HCT116 (cell line): ENCODE measurements at regions not wholly inside any gene's neighbourhood (a gene's known extent, or its start where the extent isn't known, plus 50 kb on each side); places are given as distances from the start of the nearest gene placed in this dataset.

Source experiments
- CTCF ChIP-seq, 3 experiments: fragments of 200-600 bp in 1 of 3; sonication (generic) in 1 of 3; IDR thresholded peaks in 2 of 3; conservative IDR thresholded peaks in 1 of 3; 2 replicates each; pipeline ENCODE4 v1.5.1; 2012 to 2017; ENCODE audit warnings: low read depth in 2 of 3, low read length in 2 of 3, antibody characterized with exemption in 1 of 3, borderline replicate concordance in 1 of 3, control low read depth in 1 of 3, mild to moderate bottlenecking in 1 of 3, mixed read lengths in 1 of 3, mixed run types in 1 of 3, moderate library complexity in 1 of 3; ENCODE audit not compliant: insufficient read depth in 1 of 3
- ELF1 ChIP-seq: IDR thresholded peaks from 2 replicates; pipeline ENCODE4 v1.6.1; 2012; ENCODE audit warnings: low read depth, borderline replicate concordance
- EZH2 ChIP-seq: fragments of 200-600 bp; sonication (generic); IDR thresholded peaks from 2 replicates; pipeline ENCODE4 v1.6.1; 2017; ENCODE audit warnings: antibody characterized with exemption, mixed run types
- JUND ChIP-seq: IDR thresholded peaks from 2 replicates; pipeline ENCODE4 v1.6.1; 2012
- MAX ChIP-seq: IDR thresholded peaks from 2 replicates; pipeline ENCODE4 v1.6.1; 2012
- POLR2A ChIP-seq: IDR thresholded peaks from 2 replicates; pipeline ENCODE4 v1.7.0; 2011; ENCODE audit warnings: borderline replicate concordance; ENCODE audit not compliant: insufficient read depth, insufficient read length; ENCODE audit errors: extremely low read depth
- POLR2AphosphoS5 ChIP-seq: IDR thresholded peaks from 2 replicates; pipeline ENCODE4 v1.6.1; 2011; ENCODE audit warnings: mild to moderate bottlenecking, low read depth, low read length, moderate library complexity
- RAD21 ChIP-seq: IDR thresholded peaks from 2 replicates; pipeline ENCODE4 v1.6.1; 2012; ENCODE audit warnings: low read depth, mild to moderate bottlenecking
- TF ChIP-seq, protein P1 (sequence below): IDR thresholded peaks from 2 replicates; pipeline ENCODE4 v1.6.1; 2011; ENCODE audit warnings: mild to moderate bottlenecking, low read length, moderate library complexity; ENCODE audit not compliant: insufficient replicate concordance; ENCODE audit errors: extremely low read depth
- TF ChIP-seq, protein P2 (sequence below): IDR thresholded peaks from 2 replicates; pipeline ENCODE4 v1.6.1; 2012; ENCODE audit warnings: low read depth

DNA sequence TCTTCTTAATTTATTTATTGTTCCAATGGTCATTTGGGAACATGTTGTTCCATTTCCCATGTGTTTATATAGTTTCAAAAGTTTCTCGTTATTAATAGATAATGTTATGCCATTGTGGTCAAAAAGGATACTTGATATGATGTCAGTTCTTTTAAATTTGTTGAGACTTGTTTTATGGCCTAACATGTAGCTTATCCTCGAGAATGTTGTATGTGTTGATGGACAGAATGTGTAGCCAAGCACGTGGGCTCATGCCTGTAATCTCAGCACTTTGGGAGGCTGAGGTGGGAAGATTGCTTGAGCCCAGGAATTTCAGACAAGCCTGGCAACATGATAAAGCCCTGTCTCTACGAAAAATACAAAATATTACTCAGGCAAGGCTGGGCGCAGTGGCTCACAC lies 168.5 kb upstream of the USP38 start:
- TF ChIP-seq CTCF (IDR thresholded peaks at IDR 0.05 in 2 of 3, conservative IDR thresholded peaks at IDR 0.05 in 1 of 3; ENCODE audit: borderline replicate concordance in 1 of 3, insufficient read depth in 1 of 3, low read depth in 2 of 3, low read length in 2 of 3): no peak
- no peak for TF ChIP-seq POLR2A
- TF ChIP-seq MAX: no peak
- no peak for TF ChIP-seq EZH2
- TF ChIP-seq, protein P1, sequence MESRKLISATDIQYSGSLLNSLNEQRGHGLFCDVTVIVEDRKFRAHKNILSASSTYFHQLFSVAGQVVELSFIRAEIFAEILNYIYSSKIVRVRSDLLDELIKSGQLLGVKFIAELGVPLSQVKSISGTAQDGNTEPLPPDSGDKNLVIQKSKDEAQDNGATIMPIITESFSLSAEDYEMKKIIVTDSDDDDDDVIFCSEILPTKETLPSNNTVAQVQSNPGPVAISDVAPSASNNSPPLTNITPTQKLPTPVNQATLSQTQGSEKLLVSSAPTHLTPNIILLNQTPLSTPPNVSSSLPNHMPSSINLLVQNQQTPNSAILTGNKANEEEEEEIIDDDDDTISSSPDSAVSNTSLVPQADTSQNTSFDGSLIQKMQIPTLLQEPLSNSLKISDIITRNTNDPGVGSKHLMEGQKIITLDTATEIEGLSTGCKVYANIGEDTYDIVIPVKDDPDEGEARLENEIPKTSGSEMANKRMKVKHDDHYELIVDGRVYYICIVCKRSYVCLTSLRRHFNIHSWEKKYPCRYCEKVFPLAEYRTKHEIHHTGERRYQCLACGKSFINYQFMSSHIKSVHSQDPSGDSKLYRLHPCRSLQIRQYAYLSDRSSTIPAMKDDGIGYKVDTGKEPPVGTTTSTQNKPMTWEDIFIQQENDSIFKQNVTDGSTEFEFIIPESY: no peak
- TF ChIP-seq, protein P2, sequence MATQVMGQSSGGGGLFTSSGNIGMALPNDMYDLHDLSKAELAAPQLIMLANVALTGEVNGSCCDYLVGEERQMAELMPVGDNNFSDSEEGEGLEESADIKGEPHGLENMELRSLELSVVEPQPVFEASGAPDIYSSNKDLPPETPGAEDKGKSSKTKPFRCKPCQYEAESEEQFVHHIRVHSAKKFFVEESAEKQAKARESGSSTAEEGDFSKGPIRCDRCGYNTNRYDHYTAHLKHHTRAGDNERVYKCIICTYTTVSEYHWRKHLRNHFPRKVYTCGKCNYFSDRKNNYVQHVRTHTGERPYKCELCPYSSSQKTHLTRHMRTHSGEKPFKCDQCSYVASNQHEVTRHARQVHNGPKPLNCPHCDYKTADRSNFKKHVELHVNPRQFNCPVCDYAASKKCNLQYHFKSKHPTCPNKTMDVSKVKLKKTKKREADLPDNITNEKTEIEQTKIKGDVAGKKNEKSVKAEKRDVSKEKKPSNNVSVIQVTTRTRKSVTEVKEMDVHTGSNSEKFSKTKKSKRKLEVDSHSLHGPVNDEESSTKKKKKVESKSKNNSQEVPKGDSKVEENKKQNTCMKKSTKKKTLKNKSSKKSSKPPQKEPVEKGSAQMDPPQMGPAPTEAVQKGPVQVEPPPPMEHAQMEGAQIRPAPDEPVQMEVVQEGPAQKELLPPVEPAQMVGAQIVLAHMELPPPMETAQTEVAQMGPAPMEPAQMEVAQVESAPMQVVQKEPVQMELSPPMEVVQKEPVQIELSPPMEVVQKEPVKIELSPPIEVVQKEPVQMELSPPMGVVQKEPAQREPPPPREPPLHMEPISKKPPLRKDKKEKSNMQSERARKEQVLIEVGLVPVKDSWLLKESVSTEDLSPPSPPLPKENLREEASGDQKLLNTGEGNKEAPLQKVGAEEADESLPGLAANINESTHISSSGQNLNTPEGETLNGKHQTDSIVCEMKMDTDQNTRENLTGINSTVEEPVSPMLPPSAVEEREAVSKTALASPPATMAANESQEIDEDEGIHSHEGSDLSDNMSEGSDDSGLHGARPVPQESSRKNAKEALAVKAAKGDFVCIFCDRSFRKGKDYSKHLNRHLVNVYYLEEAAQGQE: no peak
- no peak for TF ChIP-seq JUND
- no peak for TF ChIP-seq ELF1
- TF ChIP-seq RAD21: no peak
- no peak for TF ChIP-seq POLR2AphosphoS5
